ENCODE measurements at regions not wholly inside any gene's neighbourhood (a gene's known extent, or its start where the extent isn't known, plus 50 kb on each side); places are given as distances from the start of the nearest gene placed in this dataset.

- TF ChIP-seq CEBPB (IDR thresholded peaks at IDR 0.05; ENCODE audit: low read depth, low read length), result no peak
- TF ChIP-seq CTCF (IDR thresholded peaks at IDR 0.05; ENCODE audit: control extremely low read depth in 1 of 3, insufficient read depth in 1 of 3, low read depth in 1 of 3, low read length in 3 of 3), result peak in 1 of 3 experiments; percentile 2; a peak in 1 of 4 replicates
- no peak for TF ChIP-seq TAF1 (IDR thresholded peaks at IDR 0.05; ENCODE audit: low read depth, low read length)
- no peak for TF ChIP-seq RFX5 (IDR thresholded peaks at IDR 0.05; ENCODE audit: borderline replicate concordance, low read depth, low read length)
- TF ChIP-seq EGR1 (IDR thresholded peaks at IDR 0.05; ENCODE audit: borderline replicate concordance, low read depth, low read length), result no peak
- TF ChIP-seq POLR2A (IDR thresholded peaks at IDR 0.05; ENCODE audit: control extremely low read depth in 1 of 2, low read depth in 2 of 2, low read length in 2 of 2), result no peak
- no peak for TF ChIP-seq KDM1A (IDR thresholded peaks at IDR 0.05; ENCODE audit: borderline replicate concordance, low read length)
- no peak for TF ChIP-seq GTF2F1 (IDR thresholded peaks at IDR 0.05; ENCODE audit: borderline replicate concordance, low read depth, low read length)
- TF ChIP-seq JUN (IDR thresholded peaks at IDR 0.05; ENCODE audit: low read depth, low read length), result no peak
- no peak for TF ChIP-seq ZNF274 (IDR thresholded peaks at IDR 0.05; ENCODE audit: borderline replicate concordance, extremely low read depth, low read length)
Observed at GRCh38 chr12:111194703-111195051, 174.2 kb downstream of the PHETA1 start.
